Hepatocyte (in vitro differentiated cells): ENCODE measurements at regions not wholly inside any gene's neighbourhood (a gene's known extent, or its start where the extent isn't known, plus 50 kb on each side); places are given as distances from the start of the nearest gene placed in this dataset.

Experiments used
- EZH2phosphoT487 ChIP-seq: fragments of 200-600 bp; sonication (generic); IDR thresholded peaks from one replicate; pipeline ENCODE4 v1.6.1; 2018; ENCODE audit warnings: antibody characterized with exemption, mild to moderate bottlenecking, low read depth, moderate library complexity; ENCODE audit not compliant: unreplicated experiment, severe bottlenecking
- TF ChIP-seq, protein P1 (sequence below): fragments of 200-600 bp; sonication (generic); IDR thresholded peaks from 2 replicates; pipeline ENCODE4 v1.5.1; 2016; ENCODE audit warnings: antibody characterized with exemption, mild to moderate bottlenecking; ENCODE audit not compliant: poor library complexity

DNA sequence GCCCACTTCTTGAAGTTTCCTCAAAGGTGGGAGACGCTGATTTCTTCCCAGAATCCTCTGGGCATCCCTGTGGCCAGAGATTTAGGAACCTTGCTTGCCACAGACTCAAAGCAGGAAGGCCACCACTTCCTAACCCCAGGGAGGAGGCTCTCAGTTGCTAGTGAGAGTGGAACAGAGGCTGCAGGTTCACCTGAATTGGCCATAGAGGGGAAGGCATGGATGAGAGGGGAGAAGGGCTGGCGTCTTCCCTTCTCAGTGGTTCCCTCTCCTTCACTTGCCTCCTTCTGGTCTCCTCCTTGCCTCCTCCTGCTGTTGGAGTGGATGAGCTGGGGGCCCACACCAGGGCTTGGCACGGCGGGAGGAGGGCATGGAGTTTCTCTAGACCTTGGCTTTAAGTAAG lies 185.7 kb downstream of the ADAMTS15 start:
- no peak for TF ChIP-seq EZH2phosphoT487
- TF ChIP-seq, protein P1, sequence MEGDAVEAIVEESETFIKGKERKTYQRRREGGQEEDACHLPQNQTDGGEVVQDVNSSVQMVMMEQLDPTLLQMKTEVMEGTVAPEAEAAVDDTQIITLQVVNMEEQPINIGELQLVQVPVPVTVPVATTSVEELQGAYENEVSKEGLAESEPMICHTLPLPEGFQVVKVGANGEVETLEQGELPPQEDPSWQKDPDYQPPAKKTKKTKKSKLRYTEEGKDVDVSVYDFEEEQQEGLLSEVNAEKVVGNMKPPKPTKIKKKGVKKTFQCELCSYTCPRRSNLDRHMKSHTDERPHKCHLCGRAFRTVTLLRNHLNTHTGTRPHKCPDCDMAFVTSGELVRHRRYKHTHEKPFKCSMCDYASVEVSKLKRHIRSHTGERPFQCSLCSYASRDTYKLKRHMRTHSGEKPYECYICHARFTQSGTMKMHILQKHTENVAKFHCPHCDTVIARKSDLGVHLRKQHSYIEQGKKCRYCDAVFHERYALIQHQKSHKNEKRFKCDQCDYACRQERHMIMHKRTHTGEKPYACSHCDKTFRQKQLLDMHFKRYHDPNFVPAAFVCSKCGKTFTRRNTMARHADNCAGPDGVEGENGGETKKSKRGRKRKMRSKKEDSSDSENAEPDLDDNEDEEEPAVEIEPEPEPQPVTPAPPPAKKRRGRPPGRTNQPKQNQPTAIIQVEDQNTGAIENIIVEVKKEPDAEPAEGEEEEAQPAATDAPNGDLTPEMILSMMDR, result no peak
